CMK (cell line): ENCODE measurements at regions not wholly inside any gene's neighbourhood (a gene's known extent, or its start where the extent isn't known, plus 50 kb on each side); places are given as distances from the start of the nearest gene placed in this dataset.

ENCODE experiments used
- DNase-seq: peaks from one replicate; pipeline ENCODE4 v3.0.0-alpha.2; 2010; ENCODE audit warnings: low read depth

DNA sequence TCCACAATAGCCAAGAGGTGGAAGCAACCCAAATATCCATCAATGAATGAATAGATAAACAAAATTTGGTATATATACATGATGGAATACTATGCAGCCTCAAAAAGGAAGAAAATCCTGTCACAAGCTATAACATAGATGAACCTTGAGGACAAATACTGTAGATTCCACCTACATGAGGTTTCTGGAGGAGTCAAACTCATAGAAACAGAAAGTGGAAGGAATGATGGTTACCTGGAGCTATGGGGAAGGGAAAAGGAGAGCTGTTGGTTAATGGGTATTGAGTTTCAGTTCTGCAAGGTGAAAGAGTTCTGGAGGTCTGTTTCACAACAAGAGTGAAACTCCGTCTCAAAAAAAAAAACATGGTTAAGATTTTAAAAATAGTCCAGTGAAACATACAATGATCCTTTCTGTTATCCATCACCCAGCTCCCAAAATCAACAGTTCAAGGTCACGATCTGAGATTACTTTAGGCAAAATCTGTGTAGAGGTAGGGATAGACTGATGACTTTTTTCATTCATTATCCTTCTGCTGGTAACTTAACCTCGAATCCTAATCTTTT, 80.8 kb upstream of the HNRNPU start:
- no peak for DNase-seq

DNA sequence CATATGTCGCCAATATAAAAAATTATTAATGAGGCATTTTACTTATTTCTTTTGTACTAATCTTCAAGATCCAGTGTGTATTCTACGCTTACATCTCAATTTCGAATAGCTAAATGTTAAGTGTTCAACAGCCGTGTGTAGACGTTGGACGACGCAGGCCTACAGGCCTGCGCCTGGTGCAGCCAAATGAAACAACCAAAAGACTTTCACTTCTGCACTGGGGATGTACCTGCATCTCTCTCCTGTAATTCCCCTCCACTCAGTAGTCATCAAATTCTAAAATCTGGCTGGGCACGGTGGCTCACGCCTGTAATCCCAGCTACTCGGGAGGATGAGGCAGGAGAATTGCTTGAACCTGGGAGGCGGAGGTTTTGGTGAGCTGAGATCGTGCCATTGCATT, 76.8 kb upstream of the HNRNPU start:
- DNase-seq, result no peak

DNA sequence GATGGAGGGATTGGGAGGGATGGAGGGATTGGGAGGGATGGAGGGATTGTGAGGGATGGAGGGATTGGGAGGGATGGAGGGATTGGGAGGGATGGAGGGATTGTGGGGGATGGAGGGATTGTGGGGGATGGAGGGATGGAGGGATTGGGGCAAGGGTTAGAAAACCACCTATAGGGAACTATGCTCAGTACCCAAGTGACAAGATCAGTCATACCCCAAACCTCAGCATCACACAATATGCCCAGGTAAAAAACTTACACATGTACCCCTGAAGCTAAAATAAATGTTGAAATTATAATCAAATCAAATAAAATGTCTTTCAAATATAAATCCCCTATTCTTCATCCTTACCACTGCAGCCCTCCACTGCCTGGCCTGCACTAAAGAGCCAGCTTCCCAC, 72.8 kb upstream of the HNRNPU start:
- no peak for DNase-seq

- no peak for DNase-seq
Observed at GRCh38 chr1:244920911-244921761, 56.8 kb upstream of the HNRNPU start.

DNA sequence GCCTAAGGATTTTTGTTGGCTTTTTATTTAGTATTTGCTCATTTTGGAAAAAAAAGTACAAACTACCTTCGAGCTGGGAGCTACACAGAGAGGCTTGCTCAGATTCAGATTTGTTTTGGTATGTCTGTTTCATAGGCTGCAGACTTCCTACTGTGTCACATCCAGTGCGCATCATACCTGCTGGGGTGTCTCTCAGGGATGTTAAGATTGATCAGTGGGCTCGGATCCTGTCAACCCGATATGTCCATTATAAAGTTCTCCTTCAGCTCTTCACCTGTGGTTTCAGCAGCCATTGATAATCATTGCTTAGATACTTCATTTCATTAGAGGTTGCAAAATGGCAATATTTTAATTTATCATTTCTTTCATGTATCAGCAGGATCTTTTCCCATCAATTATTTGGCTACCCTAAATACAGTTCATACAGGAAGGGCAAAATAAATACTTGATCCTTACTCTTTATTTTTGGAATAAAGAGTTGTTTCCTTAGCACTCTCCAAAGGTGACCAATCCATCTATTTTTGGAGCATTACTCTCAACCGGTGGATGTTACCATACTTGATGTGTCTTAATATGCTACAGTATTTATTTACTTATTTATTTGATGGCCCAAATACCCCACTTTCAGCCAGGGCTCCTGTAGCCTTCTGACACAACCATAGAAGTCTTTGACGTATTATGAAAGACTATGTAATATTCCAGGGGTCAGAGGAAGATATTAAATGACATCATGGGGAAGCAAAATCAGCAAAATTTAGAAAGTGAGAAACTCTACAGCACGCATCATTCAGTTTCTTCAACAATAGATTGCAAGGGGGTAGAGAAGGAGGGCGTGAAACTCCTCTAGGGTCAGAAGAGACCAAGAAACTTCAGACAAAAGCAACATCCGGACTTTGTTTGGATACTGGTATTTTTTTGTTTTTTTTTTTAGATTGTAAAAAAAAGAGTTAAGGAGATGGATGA, 55.3 kb upstream of the HNRNPU start:
- no peak for DNase-seq

- no peak for DNase-seq
Observed at GRCh38 chr1:244918421-244919319, 54.3 kb upstream of the HNRNPU start.

GRCh38 chr1:244917073-244917670, 52.8 kb upstream of the HNRNPU start:
- DNase-seq, result no peak

DNA sequence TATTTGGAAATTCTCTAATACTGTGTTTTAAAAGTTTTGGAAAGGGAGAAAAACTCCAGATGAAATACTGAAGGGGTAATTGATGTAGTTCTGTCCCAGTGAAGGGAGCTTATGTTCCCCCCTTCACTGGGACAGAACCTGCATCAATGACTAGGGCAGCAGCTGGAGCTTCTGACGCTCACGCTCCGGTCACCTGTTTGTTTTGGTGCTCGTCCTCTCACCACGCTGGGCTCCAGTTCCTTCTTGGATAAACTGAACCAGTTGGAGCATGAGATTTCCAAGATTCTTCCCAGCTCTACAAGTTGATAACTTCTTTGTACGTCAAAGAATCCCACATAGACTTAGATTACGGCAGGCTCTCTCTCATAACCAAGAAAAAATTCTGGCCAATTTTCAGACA, 51.4 kb upstream of the HNRNPU start:
- no peak for DNase-seq

- DNase-seq, result no peak
Observed at GRCh38 chr1:244914761-244915160, 50.4 kb upstream of the HNRNPU start.
